ENCODE measurements at regions not wholly inside any gene's neighbourhood (a gene's known extent, or its start where the extent isn't known, plus 50 kb on each side); places are given as distances from the start of the nearest gene placed in this dataset.

DNA sequence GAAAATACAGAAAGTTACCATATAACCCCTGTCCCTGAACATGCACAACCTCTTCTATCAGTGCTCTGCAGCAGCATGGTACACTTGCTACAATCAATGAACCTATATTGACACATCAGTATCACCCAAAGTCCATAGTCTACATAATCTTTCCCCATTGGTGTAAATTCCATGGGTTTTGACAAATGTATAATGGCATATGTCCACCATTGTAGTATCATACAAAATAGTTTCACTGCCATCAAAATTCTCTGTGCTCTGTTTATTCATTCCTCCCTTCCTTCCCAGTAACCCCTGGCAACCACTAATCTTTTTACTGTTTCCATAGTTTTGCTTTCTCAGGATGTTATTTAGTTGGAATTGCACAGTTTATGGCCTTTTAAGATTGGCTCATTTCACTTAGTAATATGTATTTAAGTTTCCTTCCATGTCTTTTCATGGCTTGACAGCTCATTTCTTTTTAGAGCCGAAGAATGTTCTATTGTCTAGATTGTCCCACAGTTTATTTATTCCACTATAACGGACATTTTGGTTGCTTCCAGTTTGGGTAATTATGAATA, 1707.0 kb downstream of the EFNA5 start:
- TF ChIP-seq GLIS3 (CRISPR knock-in tag; IDR thresholded peaks at IDR 0.05) = no peak
- no peak for ATAC-seq

DNA sequence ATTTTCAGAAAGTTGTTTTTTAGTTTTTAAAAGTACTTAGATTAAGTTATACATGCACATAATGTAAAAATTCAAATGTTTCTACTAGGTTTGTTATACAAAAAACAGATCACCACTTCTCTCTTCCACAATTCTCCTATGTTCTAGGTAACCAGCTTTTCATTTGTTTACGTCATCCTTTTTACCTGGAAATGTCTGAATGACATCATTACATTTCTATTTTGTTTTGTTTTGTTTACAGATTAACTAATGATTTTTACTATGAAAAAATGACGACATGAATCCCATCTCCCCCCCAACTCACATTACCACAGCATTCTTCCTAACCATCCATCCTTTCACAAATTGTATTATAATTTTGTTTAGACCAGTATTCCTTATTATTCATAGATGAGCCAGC, 1709.2 kb downstream of the EFNA5 start:
- TF ChIP-seq BACH2 (CRISPR knock-in tag; IDR thresholded peaks at IDR 0.05; ENCODE audit: borderline replicate concordance) (no peak), PPARA (CRISPR knock-in tag; IDR thresholded peaks at IDR 0.05; ENCODE audit: borderline replicate concordance) (no peak), ZNF70 (CRISPR knock-in tag; IDR thresholded peaks at IDR 0.05) (no peak), ZNF565 (CRISPR knock-in tag; conservative IDR thresholded peaks at IDR 0.05; ENCODE audit: low read depth) (no peak), OSR1 (CRISPR knock-in tag; IDR thresholded peaks at IDR 0.05) (no peak), CSDC2 (CRISPR knock-in tag; IDR thresholded peaks at IDR 0.05) (no peak)
- TF ChIP-seq, protein P1, sequence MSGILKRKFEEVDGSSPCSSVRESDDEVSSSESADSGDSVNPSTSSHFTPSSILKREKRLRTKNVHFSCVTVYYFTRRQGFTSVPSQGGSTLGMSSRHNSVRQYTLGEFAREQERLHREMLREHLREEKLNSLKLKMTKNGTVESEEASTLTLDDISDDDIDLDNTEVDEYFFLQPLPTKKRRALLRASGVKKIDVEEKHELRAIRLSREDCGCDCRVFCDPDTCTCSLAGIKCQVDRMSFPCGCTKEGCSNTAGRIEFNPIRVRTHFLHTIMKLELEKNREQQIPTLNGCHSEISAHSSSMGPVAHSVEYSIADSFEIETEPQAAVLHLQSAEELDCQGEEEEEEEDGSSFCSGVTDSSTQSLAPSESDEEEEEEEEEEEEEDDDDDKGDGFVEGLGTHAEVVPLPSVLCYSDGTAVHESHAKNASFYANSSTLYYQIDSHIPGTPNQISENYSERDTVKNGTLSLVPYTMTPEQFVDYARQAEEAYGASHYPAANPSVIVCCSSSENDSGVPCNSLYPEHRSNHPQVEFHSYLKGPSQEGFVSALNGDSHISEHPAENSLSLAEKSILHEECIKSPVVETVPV (CRISPR knock-in tag; IDR thresholded peaks at IDR 0.05) = no peak
- no peak for ATAC-seq

DNA sequence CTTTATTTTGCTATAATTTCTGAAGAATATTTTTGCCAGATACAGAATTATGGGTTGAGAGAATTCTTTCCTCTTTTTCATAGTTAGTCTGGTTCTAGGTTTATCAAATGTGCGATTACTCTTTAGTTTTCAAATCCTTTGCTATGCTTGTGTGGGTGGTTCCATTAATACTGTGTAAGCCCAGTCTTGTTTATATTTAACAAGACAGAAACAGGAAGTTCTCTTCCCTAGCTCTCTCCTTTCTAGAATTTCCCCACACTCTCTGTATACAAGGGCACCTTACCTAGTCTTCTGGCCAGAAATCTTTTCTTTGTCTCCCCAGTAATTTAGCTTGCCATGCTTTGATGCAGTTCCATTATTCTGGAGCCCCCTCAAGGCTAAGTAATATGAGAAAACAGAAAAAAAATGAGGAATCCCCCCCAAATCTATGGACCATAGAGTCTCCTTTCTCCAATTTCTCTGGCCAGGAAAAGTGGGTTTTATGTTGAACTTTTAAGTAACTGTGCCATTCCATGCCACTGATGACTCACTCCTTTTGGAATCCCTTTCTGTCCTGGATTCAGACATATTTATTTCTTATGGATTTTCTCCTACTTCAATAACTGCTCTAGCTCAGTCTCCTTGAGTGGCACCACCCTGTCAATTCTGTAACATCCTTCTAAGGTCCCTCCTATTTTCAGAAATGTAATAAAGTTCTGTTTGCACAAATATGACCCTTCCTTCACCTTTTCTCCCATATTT, 1714.1 kb downstream of the EFNA5 start:
- peak; percentile 46 for ATAC-seq
- TF ChIP-seq ZFP30 (CRISPR knock-in tag; IDR thresholded peaks at IDR 0.05) (no peak), ESRRG (CRISPR knock-in tag; IDR thresholded peaks at IDR 0.05) (no peak), BACH2 (CRISPR knock-in tag; IDR thresholded peaks at IDR 0.05; ENCODE audit: borderline replicate concordance) (no peak), TCF4 (CRISPR knock-in tag; IDR thresholded peaks at IDR 0.05; ENCODE audit: borderline replicate concordance) (no peak), ISL1 (CRISPR knock-in tag; IDR thresholded peaks at IDR 0.05) (no peak), ZNF8 (CRISPR knock-in tag; IDR thresholded peaks at IDR 0.05) (no peak), PPARA (CRISPR knock-in tag; IDR thresholded peaks at IDR 0.05; ENCODE audit: borderline replicate concordance) (no peak), ZNF70 (CRISPR knock-in tag; IDR thresholded peaks at IDR 0.05) (no peak), GLIS3 (CRISPR knock-in tag; IDR thresholded peaks at IDR 0.05) (no peak), ARNTL (CRISPR knock-in tag; IDR thresholded peaks at IDR 0.05; ENCODE audit: borderline replicate concordance, low read depth) (no peak)
- TF ChIP-seq, protein P2, sequence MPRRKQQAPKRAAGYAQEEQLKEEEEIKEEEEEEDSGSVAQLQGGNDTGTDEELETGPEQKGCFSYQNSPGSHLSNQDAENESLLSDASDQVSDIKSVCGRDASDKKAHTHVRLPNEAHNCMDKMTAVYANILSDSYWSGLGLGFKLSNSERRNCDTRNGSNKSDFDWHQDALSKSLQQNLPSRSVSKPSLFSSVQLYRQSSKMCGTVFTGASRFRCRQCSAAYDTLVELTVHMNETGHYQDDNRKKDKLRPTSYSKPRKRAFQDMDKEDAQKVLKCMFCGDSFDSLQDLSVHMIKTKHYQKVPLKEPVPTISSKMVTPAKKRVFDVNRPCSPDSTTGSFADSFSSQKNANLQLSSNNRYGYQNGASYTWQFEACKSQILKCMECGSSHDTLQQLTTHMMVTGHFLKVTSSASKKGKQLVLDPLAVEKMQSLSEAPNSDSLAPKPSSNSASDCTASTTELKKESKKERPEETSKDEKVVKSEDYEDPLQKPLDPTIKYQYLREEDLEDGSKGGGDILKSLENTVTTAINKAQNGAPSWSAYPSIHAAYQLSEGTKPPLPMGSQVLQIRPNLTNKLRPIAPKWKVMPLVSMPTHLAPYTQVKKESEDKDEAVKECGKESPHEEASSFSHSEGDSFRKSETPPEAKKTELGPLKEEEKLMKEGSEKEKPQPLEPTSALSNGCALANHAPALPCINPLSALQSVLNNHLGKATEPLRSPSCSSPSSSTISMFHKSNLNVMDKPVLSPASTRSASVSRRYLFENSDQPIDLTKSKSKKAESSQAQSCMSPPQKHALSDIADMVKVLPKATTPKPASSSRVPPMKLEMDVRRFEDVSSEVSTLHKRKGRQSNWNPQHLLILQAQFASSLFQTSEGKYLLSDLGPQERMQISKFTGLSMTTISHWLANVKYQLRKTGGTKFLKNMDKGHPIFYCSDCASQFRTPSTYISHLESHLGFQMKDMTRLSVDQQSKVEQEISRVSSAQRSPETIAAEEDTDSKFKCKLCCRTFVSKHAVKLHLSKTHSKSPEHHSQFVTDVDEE (CRISPR knock-in tag; IDR thresholded peaks at IDR 0.05) = no peak
- TF ChIP-seq, protein P3, sequence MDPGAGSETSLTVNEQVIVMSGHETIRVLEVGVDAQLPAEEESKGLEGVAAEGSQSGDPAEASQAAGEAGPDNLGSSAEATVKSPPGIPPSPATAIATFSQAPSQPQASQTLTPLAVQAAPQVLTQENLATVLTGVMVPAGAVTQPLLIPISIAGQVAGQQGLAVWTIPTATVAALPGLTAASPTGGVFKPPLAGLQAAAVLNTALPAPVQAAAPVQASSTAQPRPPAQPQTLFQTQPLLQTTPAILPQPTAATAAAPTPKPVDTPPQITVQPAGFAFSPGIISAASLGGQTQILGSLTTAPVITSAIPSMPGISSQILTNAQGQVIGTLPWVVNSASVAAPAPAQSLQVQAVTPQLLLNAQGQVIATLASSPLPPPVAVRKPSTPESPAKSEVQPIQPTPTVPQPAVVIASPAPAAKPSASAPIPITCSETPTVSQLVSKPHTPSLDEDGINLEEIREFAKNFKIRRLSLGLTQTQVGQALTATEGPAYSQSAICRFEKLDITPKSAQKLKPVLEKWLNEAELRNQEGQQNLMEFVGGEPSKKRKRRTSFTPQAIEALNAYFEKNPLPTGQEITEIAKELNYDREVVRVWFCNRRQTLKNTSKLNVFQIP (CRISPR knock-in tag; IDR thresholded peaks at IDR 0.05; ENCODE audit: borderline replicate concordance, low read depth) = no peak

DNA sequence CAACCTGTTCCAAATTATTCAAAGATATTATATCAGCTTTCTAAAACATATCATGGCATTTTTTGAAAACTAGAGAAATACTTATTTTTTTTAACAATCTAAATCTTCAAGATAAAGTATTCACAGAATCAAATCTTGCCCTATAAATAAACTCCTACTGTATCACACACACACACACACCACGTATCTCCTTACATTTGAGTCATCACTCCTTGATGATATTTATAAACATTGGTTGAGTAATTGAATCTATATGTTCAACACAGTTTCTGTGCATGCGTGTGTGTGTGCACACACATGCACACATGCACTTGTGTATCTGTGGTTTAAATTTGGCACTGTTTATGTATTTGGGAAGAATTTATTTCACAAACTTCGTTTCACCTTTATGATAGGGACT, 1716.4 kb downstream of the EFNA5 start:
- no peak for ATAC-seq
- TF ChIP-seq, protein P4, sequence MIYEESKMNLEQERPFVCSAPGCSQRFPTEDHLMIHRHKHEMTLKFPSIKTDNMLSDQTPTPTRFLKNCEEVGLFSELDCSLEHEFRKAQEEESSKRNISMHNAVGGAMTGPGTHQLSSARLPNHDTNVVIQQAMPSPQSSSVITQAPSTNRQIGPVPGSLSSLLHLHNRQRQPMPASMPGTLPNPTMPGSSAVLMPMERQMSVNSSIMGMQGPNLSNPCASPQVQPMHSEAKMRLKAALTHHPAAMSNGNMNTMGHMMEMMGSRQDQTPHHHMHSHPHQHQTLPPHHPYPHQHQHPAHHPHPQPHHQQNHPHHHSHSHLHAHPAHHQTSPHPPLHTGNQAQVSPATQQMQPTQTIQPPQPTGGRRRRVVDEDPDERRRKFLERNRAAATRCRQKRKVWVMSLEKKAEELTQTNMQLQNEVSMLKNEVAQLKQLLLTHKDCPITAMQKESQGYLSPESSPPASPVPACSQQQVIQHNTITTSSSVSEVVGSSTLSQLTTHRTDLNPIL (CRISPR knock-in tag; IDR thresholded peaks at IDR 0.05; ENCODE audit: low read depth) = no peak
- no peak for TF ChIP-seq CSDC2 (CRISPR knock-in tag; IDR thresholded peaks at IDR 0.05)
- no peak for TF ChIP-seq ESRRG (CRISPR knock-in tag; IDR thresholded peaks at IDR 0.05)
- TF ChIP-seq TCF4 (CRISPR knock-in tag; IDR thresholded peaks at IDR 0.05; ENCODE audit: borderline replicate concordance) = no peak
- TF ChIP-seq GLIS3 (CRISPR knock-in tag; IDR thresholded peaks at IDR 0.05) = no peak
- no peak for TF ChIP-seq ISL1 (CRISPR knock-in tag; IDR thresholded peaks at IDR 0.05)
- TF ChIP-seq, protein P3 (CRISPR knock-in tag; IDR thresholded peaks at IDR 0.05; ENCODE audit: borderline replicate concordance, low read depth) = no peak
- TF ChIP-seq, protein P2 (CRISPR knock-in tag; IDR thresholded peaks at IDR 0.05) = no peak
- TF ChIP-seq BACH2 (CRISPR knock-in tag; IDR thresholded peaks at IDR 0.05; ENCODE audit: borderline replicate concordance) = no peak
- TF ChIP-seq RARB (CRISPR knock-in tag; IDR thresholded peaks at IDR 0.05) = no peak
- no peak for TF ChIP-seq ZNF70 (CRISPR knock-in tag; IDR thresholded peaks at IDR 0.05)
- TF ChIP-seq, protein P1 (CRISPR knock-in tag; IDR thresholded peaks at IDR 0.05) = no peak
- no peak for TF ChIP-seq TOX (CRISPR knock-in tag; IDR thresholded peaks at IDR 0.05; ENCODE audit: borderline replicate concordance)
- TF ChIP-seq ZFP3 (CRISPR knock-in tag; IDR thresholded peaks at IDR 0.05) = no peak
- no peak for TF ChIP-seq ZNF565 (CRISPR knock-in tag; conservative IDR thresholded peaks at IDR 0.05; ENCODE audit: low read depth)
